ENCODE measurements at regions not wholly inside any gene's neighbourhood (a gene's known extent, or its start where the extent isn't known, plus 50 kb on each side); places are given as distances from the start of the nearest gene placed in this dataset.

- no peaks in the 10 kb centered on the region for H3K9me3 ChIP-seq (ENCODE audit: low read depth, low read length)
Measured at GRCh38 chr2:14745288-14746076, 113.0 kb downstream of the LRATD1 start.

GRCh38 chr2:14746133-14746532, 113.6 kb downstream of the LRATD1 start:
- no peaks in the 10 kb centered on the region for H3K36me3 ChIP-seq (ENCODE audit: insufficient read depth, low read length)
- no peaks in the 10 kb centered on the region for H3K9me3 ChIP-seq (ENCODE audit: low read depth, low read length)
- no peak overlapping the region for H3K27ac ChIP-seq
- TF ChIP-seq FOXP2 (optimal IDR thresholded peaks at IDR 0.05; ENCODE audit: control extremely low read depth, extremely low read length, insufficient read depth) (no peak), POLR2AphosphoS5 (IDR thresholded peaks at IDR 0.05; ENCODE audit: borderline replicate concordance, low read depth, low read length) (no peak), EZH2 (IDR thresholded peaks at IDR 0.05) (no peak)
- no peak for DNase-seq (ENCODE audit: low read depth, low spot score)
- no peak overlapping the region for H3K9ac ChIP-seq (ENCODE audit: insufficient read length)
- H3K4me3 ChIP-seq = no peak overlapping the region

More at GRCh38 chr2:14745288-14746076, 113.0 kb downstream of the LRATD1 start:
- DNase-seq (ENCODE audit: low read depth, low spot score) = no peak
- Histone ChIP-seq H3K27ac (no peak overlapping the region), H3K36me3 (ENCODE audit: insufficient read depth, low read length) (no peaks in the 10 kb centered on the region), H3K9ac (ENCODE audit: insufficient read length) (no peak overlapping the region), H3K4me3 (no peak overlapping the region)
- TF ChIP-seq EZH2 (IDR thresholded peaks at IDR 0.05) (no peak), FOXP2 (optimal IDR thresholded peaks at IDR 0.05; ENCODE audit: control extremely low read depth, extremely low read length, insufficient read depth) (no peak), POLR2AphosphoS5 (IDR thresholded peaks at IDR 0.05; ENCODE audit: borderline replicate concordance, low read depth, low read length) (no peak)

GRCh38 chr2:14747447-14747846, 114.9 kb downstream of the LRATD1 start:
- Histone ChIP-seq H3K27ac (no peak overlapping the region), H3K9me3 (ENCODE audit: low read depth, low read length) (no peaks in the 10 kb centered on the region), H3K36me3 (ENCODE audit: insufficient read depth, low read length) (no peaks in the 10 kb centered on the region), H3K9ac (ENCODE audit: insufficient read length) (no peak overlapping the region), H3K4me3 (no peak overlapping the region)
- no peak for DNase-seq (ENCODE audit: low read depth, low spot score)
- TF ChIP-seq FOXP2 (optimal IDR thresholded peaks at IDR 0.05; ENCODE audit: control extremely low read depth, extremely low read length, insufficient read depth) (no peak), POLR2AphosphoS5 (IDR thresholded peaks at IDR 0.05; ENCODE audit: borderline replicate concordance, low read depth, low read length) (no peak), EZH2 (IDR thresholded peaks at IDR 0.05) (no peak)

GRCh38 chr2:14749884-14750283, 117.4 kb downstream of the LRATD1 start:
- no peak overlapping the region for H3K4me3 ChIP-seq
- H3K36me3 ChIP-seq (ENCODE audit: insufficient read depth, low read length) = no peaks in the 10 kb centered on the region
- no peak for DNase-seq (ENCODE audit: low read depth, low spot score)
- no peak overlapping the region for H3K27ac ChIP-seq
- no peak overlapping the region for H3K9ac ChIP-seq (ENCODE audit: insufficient read length)
- no peaks in the 10 kb centered on the region for H3K9me3 ChIP-seq (ENCODE audit: low read depth, low read length)
- no peak for TF ChIP-seq FOXP2 (optimal IDR thresholded peaks at IDR 0.05; ENCODE audit: control extremely low read depth, extremely low read length, insufficient read depth)
- TF ChIP-seq EZH2 (IDR thresholded peaks at IDR 0.05) = no peak
- no peak for TF ChIP-seq POLR2AphosphoS5 (IDR thresholded peaks at IDR 0.05; ENCODE audit: borderline replicate concordance, low read depth, low read length)

GRCh38 chr2:14750433-14750832, 117.9 kb downstream of the LRATD1 start:
- Histone ChIP-seq H3K9me3 (ENCODE audit: low read depth, low read length) (no peaks in the 10 kb centered on the region), H3K36me3 (ENCODE audit: insufficient read depth, low read length) (no peaks in the 10 kb centered on the region), H3K4me3 (no peak overlapping the region), H3K27ac (no peak overlapping the region), H3K9ac (ENCODE audit: insufficient read length) (no peak overlapping the region)
- no peak for TF ChIP-seq FOXP2 (optimal IDR thresholded peaks at IDR 0.05; ENCODE audit: control extremely low read depth, extremely low read length, insufficient read depth)
- DNase-seq (ENCODE audit: low read depth, low spot score) = no peak

- TF ChIP-seq POLR2AphosphoS5 (IDR thresholded peaks at IDR 0.05; ENCODE audit: borderline replicate concordance, low read depth, low read length) (no peak), EZH2 (IDR thresholded peaks at IDR 0.05) (no peak), FOXP2 (optimal IDR thresholded peaks at IDR 0.05; ENCODE audit: control extremely low read depth, extremely low read length, insufficient read depth) (no peak)
- no peaks in the 10 kb centered on the region for H3K9me3 ChIP-seq (ENCODE audit: low read depth, low read length)
- H3K27ac ChIP-seq = no peak overlapping the region
- no peak overlapping the region for H3K4me3 ChIP-seq
- no peak for DNase-seq (ENCODE audit: low read depth, low spot score)
- no peak overlapping the region for H3K9ac ChIP-seq (ENCODE audit: insufficient read length)
- H3K36me3 ChIP-seq (ENCODE audit: insufficient read depth, low read length) = no peaks in the 10 kb centered on the region
Measured at GRCh38 chr2:14751581-14751980, 119.1 kb downstream of the LRATD1 start.

GRCh38 chr2:14752295-14752694, 119.8 kb downstream of the LRATD1 start:
- no peaks in the 10 kb centered on the region for H3K9me3 ChIP-seq (ENCODE audit: low read depth, low read length)
- no peaks in the 10 kb centered on the region for H3K36me3 ChIP-seq (ENCODE audit: insufficient read depth, low read length)
- no peak overlapping the region for H3K27ac ChIP-seq
- no peak overlapping the region for H3K9ac ChIP-seq (ENCODE audit: insufficient read length)
- DNase-seq (ENCODE audit: low read depth, low spot score) = no peak
- TF ChIP-seq FOXP2 (optimal IDR thresholded peaks at IDR 0.05; ENCODE audit: control extremely low read depth, extremely low read length, insufficient read depth) (no peak), EZH2 (IDR thresholded peaks at IDR 0.05) (no peak), POLR2AphosphoS5 (IDR thresholded peaks at IDR 0.05; ENCODE audit: borderline replicate concordance, low read depth, low read length) (no peak)
- H3K4me3 ChIP-seq = no peak overlapping the region

GRCh38 chr2:14756122-14756541, 123.6 kb downstream of the LRATD1 start:
- TF ChIP-seq EZH2 (IDR thresholded peaks at IDR 0.05) = no peak
- TF ChIP-seq POLR2AphosphoS5 (IDR thresholded peaks at IDR 0.05; ENCODE audit: borderline replicate concordance, low read depth, low read length) = no peak
- TF ChIP-seq FOXP2 (optimal IDR thresholded peaks at IDR 0.05; ENCODE audit: control extremely low read depth, extremely low read length, insufficient read depth) = no peak
- H3K9me3 ChIP-seq (ENCODE audit: low read depth, low read length) = no peaks in the 10 kb centered on the region
- no peak overlapping the region for H3K27ac ChIP-seq
- no peak overlapping the region for H3K4me3 ChIP-seq
- no peaks in the 10 kb centered on the region for H3K36me3 ChIP-seq (ENCODE audit: insufficient read depth, low read length)
- H3K9ac ChIP-seq (ENCODE audit: insufficient read length) = no peak overlapping the region
- no peak for DNase-seq (ENCODE audit: low read depth, low spot score)
